DMS53 treated with DMSO at 0.1 percent for 48 hours (cell line): ENCODE measurements at regions not wholly inside any gene's neighbourhood (a gene's known extent, or its start where the extent isn't known, plus 50 kb on each side); places are given as distances from the start of the nearest gene placed in this dataset.

Experiments used
- DNase-seq: peaks from one replicate; lab custom pipeline; 2025; ENCODE audit not compliant: unreplicated experiment; lab: John Stamatoyannopoulos, UW

- no peak for DNase-seq
These were observed 95.5 kb upstream of the CNTN3 start for GRCh38 chr3:74709951-74710350.

- no peak for DNase-seq
These were observed 79.4 kb upstream of the CNTN3 start for GRCh38 chr3:74693696-74694393.

GRCh38 chr3:74693251-74693650, 78.8 kb upstream of the CNTN3 start:
- DNase-seq = no peak

- DNase-seq = no peak
These were observed 77.5 kb upstream of the CNTN3 start for GRCh38 chr3:74691946-74692345.

GRCh38 chr3:74673326-74673725, 58.9 kb upstream of the CNTN3 start:
- no peak for DNase-seq

GRCh38 chr3:74664606-74665005, 50.1 kb upstream of the CNTN3 start:
- DNase-seq = no peak
